ENCODE measurements at regions not wholly inside any gene's neighbourhood (a gene's known extent, or its start where the extent isn't known, plus 50 kb on each side); places are given as distances from the start of the nearest gene placed in this dataset.

- TF ChIP-seq CTCF (IDR thresholded peaks at IDR 0.05; ENCODE audit: low read depth, low read length, poor library complexity, severe bottlenecking) (no peak), EZH2phosphoT487 (IDR thresholded peaks at IDR 0.05; ENCODE audit: borderline replicate concordance, low read length) (no peak)
Measured at GRCh38 chr5:174947548-174947947, 223.2 kb downstream of the MSX2 start.

All from DOHH2 (cell line).